HG03565 (cell line): ENCODE measurements at regions not wholly inside any gene's neighbourhood (a gene's known extent, or its start where the extent isn't known, plus 50 kb on each side); places are given as distances from the start of the nearest gene placed in this dataset.

Experiments
- ATAC-seq: cut with Tn5 transposase; IDR thresholded peaks from one replicate; pipeline ENCODE4 v1.9.1; 2021; ENCODE audit warnings: mild to moderate bottlenecking, moderate library complexity; ENCODE audit not compliant: unreplicated experiment

DNA sequence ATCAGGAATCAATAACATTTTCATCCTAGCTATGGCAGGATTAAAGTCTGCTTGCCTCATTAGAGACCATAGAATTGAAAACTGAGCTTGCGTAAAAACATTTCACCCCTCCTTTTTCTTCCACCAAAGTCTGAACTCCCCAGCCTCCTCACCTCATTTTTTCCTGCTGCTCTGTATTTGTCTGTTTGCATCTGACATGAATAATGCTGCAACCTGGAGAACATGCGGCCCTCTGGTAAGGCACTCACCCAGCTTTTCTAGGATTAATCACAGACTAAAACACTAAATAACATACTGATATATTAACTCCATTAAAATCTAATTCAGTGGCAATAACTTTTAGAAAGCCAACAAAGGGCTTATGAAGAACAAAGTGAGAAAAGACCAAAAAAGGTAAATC is 677.7 kb upstream of the NRSN1 start:
- no peak for ATAC-seq

DNA sequence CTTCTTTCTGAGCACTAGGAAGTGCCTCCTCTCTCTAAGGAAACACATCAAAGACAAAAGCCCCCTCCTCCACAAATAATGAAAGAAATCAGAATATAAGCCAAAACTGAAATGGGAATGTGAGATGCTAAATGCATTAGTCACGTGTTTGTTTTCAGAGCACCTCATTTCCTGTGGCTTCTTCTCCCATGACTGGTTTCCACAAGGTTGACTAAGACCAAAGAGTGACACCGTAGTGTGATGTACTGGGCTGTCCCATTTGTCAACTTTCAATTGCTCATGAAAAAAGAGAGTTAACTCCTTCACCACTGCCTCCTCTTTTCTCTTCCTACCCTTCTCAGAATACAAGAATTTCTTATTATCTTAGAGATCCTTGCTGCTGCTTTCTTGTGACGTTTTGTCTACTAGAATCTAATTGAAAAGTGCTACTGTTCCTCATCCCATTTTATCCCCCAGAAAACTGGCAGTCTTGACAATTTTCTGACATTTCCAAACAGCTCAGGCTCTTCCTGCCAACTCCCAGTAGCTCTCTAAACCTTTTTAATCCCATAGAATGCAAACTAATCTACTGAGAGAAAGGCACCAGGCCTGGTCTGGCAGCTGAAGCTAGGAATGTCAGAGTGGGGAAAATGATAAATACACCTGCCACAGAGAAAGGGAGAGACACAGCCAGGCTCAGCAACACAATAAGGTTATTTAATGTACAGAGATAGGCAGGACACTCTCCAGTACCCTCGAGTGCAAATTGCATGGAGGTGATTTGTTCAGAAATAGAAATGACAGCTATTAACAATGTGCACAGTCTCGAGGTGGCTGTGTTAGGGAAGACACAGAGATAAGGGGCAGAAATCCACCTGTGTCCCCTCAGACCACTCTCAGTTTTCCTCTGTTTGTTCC is 671.7 kb upstream of the NRSN1 start:
- no peak for ATAC-seq

DNA sequence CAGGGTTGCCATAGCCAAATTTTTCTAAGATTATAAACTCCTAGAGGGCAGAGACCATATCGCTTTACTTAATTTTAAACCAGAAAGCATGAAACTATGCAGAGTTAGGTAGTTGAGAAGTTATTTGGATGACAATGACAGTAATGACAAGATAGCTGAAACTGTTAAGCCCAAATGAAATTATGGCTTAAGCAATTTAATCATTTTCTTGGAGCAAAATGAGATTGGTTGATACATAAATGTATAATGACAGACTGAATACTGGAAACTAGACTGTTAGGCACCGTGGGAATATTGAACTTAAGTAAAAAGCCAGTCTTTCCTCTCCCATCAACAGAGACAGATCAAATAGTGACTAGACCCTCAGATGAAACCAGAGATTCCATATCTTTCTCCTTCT is 670.3 kb upstream of the NRSN1 start:
- ATAC-seq, result no peak

DNA sequence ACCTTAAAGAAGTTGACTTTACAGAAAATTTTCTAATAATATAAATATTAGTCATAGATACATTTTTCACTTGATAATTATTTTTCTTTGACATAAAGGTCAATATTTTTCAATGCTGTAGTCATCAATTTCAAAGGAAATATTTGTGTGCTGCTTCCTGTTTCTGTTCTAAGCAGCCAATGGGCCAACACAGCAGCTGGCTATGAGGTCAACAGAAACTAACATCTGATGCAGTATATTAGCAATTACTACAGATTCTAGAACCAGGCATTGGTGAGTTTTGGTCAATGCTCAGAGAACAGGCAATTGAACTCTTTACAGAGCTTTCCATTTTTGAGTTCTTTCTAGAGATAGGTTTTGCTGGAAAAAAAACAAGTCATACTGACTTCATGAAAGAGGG is 669.6 kb upstream of the NRSN1 start:
- ATAC-seq, result no peak

DNA sequence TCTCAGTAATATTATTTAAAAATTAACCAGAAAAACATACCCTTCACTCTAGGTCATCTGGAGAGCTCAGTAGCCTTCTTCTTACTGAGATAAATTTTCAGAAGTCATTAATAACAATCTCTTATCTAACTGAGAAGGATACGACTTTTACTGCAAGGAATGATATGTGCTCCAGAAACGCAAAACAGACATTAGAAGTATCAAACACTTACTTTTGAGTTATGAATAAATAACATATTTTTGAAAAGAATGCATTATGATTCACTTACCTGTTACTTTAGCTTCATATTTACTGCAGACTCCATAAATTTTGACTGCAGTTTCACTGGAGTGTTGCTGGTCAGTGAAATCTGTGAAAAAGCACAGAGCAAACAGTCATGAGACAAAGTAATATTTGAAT is 668.7 kb upstream of the NRSN1 start:
- ATAC-seq, result no peak

DNA sequence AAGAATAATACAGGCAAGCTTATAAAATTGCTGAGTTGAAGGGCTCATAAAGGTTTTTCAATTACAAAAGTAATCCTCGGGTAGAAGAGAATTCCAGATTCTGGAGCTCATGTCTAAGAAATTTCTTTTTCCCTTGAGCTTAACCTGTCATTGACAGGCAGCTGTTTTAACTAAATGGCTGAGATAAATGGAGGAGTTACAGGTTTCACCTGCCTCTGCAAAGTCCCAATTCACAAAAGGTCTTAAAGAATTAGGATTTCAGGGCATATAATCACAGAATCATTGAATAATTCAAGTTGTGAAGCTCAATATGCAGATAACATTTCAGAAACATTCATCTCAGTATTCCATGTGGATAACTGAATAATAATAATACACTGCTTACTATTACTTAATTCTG is 660.1 kb upstream of the NRSN1 start:
- no peak for ATAC-seq

DNA sequence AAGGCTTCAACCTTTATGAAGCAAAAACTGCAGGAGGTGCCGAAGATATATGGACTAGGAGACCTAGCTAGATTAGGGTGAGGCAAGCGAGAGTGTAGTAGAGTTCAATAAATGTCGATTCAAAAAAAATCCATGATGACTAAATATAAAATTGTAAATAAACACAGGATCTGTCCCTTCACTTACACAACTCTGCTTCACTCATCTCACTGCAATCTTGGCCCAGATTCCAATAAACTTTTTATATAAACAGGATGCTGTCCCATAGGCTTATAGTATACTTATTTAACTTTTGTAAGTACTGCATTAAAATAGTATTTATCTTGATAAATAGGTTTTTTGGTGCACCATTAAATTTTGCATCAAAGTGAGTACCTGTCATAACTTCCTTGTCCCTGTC is 648.4 kb upstream of the NRSN1 start:
- ATAC-seq, result no peak

DNA sequence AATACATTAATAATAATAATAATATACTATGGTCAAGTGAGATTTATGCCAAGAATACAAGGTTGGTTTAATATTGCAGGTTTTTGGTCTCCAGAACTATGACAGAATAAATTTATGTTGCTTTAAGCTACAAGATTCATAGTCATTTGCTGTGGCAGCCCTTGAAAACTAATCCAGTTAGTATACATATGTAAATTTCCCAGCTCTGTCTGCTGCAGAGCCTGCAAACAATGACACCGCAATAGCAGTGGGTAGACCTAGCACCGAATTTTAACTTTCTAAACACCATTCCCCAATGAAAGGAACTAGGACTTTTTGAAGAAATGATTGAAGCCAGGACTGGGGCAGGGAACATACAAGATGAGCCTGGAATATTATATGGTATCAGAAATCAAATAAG is 647.7 kb upstream of the NRSN1 start:
- no peak for ATAC-seq

DNA sequence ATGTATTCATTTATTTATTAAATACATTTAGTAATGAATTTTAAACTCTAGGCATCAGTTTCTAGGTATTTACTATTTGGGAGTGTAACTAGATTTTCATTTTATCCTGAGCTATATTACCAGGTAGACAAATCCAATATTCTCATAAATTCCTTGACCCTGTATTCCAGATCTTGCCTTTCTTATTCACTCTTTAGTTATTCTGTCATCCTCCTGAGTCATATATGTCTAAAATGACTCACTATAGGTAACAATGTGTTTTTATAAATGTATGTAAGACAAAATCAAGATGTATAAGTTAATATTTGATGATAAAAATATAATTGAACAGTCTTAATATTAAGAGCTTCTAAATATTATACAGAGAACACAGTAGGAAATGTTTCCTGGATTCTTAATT is 642.1 kb upstream of the NRSN1 start:
- no peak for ATAC-seq

DNA sequence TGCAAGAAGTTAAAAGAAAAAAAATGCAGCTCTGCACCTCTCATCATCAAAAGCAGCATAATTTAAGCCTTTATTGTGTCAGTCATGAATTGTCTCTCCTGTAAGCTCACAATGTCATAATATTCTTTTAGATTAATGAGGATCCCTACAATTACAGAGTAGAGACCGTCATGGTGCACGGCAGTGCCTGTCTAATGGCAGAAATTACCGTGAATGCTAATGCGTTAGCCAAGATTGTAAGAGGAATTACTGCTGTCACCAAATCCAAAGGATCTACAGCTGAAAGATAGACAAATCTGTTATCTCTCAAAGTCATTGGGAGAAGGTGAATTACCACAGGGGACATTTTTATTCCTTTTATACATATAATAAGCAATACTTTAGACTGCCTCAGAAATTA is 631.6 kb upstream of the NRSN1 start:
- ATAC-seq, result no peak

DNA sequence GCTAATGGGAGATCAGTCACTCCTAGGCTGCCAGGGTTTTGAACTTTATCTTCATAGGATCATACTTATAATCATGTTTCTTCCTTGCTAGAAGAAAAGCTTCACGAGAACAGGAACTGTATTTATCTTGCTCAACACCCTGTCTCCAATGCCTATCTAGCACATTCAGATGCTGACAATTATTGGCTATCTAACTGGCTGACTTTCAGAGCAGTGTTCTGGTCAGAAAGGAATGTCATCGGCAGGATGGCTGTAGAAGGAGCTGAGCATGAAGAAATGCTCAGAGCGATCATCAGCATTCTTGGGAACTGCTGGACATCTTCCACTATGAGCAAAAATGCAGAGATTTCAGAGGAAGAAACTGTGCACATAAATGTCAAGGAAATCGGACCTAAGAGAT is 628.0 kb upstream of the NRSN1 start:
- ATAC-seq, result no peak

DNA sequence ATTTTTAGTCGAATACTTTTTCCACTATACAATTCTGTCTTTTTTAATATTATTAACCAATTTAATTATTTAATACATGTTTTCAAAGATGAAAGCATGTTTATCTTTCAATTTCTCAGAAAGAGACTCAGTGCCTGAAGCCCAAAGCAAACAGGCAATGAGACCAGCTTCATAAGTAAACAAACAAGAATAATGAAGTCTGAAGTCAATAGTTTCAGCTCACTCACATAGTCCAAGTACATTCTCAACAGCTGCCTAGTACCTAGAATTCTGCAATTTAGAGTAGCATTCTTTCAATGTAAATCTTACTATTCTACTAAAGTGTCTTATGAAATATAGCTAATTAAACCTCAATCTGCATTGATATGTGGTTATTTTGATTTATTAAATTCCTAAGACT is 626.5 kb upstream of the NRSN1 start:
- no peak for ATAC-seq

DNA sequence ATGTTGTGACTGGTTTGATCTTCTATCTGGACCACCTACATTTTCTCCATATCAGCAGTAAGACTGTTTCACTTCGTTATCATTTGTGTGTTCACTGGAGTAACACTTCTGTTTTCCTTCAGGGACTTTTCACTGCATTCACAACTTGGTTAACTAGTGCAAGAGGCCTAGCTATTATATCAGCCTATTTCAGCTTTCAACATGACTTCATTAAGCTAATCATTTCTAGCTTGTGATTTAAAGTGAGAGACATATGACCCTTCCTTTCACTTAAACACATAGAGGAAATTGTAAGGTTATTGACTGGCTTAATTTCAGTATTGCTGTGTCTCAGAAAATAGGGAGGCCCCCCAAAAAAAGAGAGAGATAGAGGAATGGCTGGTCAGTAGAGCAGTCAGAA is 622.8 kb upstream of the NRSN1 start:
- no peak for ATAC-seq

DNA sequence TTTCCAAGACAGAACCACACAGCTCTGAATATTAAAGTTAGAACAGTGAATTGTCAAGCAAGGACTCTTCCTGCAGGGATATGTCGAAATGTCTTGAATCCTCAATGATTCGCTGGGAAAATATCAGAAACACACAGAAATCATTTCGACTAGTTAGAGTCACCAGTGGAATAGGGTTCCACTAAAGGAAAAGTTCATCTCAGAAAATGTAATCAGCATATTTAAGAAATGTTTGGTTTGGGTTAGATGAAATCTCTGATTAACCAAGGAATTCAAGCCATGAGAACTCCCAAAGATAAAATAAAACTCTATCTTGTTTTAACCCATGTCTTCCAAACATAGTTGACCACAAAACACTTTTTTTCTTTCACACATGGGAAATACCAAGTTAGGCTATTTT is 621.0 kb upstream of the NRSN1 start:
- no peak for ATAC-seq

DNA sequence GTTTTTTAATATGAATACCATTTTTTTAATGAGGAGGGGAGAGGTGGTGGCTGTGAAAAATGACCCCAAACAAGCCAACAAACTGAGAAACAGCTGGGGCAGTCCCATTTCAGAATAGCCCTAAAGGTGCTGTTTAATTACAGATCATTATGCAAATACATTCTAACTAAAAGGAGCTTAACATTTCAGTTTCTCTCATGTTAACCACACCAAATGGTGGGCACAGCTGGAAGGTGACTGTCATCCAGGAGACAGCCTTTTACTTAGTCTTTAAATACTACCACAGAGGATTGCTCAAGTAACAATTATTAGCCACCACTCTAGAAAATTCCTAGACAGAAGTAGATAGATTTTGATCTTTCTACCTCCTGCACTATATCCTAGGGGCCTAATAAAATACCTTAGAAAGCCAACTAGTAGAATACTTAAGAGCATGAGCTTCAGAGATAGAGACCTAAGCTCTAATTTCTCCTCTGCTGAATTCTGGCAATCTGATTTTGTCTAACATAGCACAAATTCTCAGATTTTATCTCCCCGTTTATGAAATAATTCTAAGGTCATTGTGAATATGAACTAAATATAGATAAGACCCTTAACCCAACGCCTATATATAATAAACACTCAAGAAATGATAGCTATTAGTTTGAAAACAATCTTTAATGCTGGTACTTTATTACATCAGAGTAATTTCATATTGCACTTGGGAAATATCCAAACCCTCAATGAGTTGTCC is 615.1 kb upstream of the NRSN1 start:
- ATAC-seq, result no peak

DNA sequence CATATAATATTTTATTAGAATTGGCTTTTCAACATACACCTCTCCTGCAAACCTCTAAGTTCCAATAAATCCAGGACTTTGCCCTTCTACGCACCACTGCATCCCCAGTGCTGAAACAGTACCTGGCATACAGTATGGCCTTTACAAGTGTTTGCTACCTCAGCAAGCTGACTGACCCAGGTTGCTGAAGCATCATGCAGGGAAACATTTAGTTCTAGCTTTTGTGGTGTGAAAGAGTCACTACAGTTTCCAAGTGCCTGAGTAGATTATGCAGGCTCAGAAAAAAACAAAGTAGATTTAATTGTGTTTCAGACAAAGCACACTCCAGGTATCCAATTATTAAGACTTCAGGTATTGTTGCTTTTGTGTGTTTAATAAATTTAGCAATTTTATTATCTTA is 614.2 kb upstream of the NRSN1 start:
- ATAC-seq, result no peak

DNA sequence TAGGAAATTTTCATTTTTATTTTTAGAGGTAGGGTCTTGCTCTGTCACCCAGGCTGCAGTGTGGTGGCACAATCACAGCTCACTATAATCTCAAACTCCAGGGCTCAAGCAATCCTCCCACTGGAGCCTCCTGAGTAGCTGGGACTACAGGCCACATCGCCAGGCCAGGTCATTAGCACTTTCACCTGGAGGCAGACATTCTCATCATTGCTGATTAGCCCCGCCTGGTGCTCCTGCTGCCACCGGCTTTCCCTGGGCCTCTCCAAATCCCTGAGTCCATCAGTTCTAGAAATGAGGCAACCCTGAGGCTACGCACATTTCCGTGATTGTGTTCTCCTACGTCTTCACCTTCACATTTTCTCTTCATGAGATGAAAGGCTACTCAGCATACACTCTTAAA is 607.7 kb upstream of the NRSN1 start:
- no peak for ATAC-seq

DNA sequence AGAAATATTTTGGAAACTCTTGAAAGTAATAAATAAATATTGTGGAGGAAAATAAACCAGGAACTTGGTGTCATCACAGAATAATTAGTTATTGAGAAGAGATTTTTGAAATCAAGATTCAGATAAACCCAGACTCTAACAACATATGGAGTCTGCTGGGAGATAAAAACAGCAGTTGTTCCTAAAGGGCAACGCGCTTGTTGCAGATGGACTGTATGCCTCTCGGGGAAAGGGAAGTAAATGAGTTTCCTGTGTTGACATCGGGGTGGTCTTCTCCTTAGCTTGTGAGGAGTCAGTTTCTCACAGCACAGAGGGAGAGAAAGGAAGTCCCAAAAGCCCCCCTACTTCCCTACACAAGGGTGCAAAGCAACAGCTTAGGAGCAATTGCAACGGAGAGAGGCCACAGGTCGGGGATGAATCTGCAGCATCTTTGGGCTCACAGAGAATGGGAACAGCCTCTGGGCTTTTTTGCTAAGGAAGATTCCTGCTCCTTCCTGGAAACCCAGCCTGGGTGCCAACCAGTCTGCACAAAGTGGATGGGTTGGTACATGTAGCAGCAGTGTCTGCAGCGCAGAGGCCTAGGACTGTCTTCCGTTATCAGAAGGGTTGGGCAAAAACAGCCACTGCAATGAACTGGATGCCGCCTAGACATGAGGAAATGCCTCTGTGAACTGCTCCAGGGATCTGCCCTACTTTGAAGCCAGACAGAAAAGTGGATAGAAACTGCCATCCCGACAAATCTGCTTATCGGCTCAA is 603.0 kb upstream of the NRSN1 start:
- no peak for ATAC-seq

DNA sequence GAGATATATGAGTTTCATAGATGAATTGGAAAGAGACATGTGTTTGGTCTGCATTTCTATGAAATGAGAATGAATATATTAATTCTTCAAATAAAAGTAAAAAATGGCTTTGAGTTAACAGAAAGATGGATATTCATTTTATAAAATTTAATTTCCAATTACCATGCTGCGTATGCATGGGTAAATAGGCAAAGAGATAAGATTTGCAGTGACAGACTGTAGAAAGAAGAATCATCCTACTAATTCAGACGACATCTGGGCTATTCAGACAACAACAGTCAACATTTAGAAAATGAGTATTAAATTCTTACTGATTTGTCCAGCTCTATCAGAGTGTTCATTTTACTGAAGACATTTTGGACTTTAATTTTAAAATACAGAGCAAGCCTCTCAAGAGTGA is 602.2 kb upstream of the NRSN1 start:
- ATAC-seq, result no peak

DNA sequence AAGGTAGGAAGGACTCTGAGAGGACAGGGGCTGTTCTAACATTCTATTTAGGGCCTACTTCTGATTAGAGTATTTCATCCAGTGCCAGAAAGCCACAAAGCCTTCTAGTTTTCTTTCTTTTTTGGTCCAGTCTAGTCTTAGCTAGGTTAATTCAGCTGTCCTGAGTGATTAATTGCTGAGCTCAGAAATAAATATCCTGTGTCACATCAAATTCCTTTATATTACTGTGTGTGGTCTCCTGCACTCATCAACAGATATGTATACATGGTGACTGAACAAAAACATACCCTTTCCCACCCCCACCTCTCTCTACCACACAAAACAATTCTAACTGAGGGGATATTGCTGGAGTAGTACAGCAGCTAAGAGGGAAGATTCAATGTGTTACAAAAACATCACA is 601.5 kb upstream of the NRSN1 start:
- no peak for ATAC-seq

DNA sequence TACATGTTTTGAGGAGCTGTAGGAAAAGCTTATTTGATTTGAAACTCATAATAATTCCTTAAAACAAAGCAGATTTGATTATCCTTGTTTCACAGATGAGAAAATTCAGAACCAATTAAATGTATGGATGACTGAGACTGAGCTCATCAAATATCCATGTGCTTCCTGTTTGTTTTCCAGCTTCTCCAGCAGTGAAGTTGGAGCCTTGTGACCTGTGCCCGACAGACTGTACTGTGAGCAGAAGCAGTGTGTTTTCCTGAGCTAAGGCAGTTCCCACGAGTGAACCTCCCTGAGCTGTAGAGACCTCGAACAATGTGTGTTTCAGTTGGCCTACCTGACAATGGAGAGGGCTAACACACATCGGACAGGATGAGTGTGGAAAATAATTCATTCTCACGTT is 599.5 kb upstream of the NRSN1 start:
- no peak for ATAC-seq

DNA sequence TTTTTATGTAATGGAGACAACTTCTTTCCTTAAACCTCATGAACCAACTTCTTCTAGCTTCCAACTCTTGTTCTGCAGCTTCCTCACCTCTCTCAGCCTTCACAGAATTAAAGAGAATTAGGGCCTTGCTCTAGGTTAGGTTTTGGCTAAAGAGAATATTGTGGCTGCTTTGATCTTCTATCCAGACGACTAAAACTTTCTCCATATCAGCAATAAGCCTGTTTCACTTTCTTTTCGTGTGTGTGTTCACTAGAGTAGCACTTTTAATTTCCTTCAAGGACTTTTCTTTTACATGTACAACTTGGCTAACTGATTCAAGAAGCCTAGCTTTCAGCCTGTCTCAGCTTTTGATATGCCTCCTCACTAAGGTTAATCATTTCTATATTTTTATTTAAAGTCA is 596.1 kb upstream of the NRSN1 start:
- no peak for ATAC-seq
